ENCODE measurements at regions not wholly inside any gene's neighbourhood (a gene's known extent, or its start where the extent isn't known, plus 50 kb on each side); places are given as distances from the start of the nearest gene placed in this dataset.

GRCh38 chr11:109135627-109136026 lies 286.4 kb upstream of the C11orf87 start:
- TF ChIP-seq CTCF (conservative IDR thresholded peaks at IDR 0.05; ENCODE audit: low read length) (no peak), EZH2phosphoT487 (IDR thresholded peaks at IDR 0.05; ENCODE audit: borderline replicate concordance) (no peak)
